ENCODE measurements at regions not wholly inside any gene's neighbourhood (a gene's known extent, or its start where the extent isn't known, plus 50 kb on each side); places are given as distances from the start of the nearest gene placed in this dataset.
"Not testable (repeated sequence)": the region's sequence is repeated elsewhere in the genome, so short reads cannot be mapped to it uniquely, and the experiment has no call there.

- in situ Hi-C loops (cut with HindIII; ENCODE audit: low pct_unique_long_range_greater_than_20kb, low sequenced_read_pairs) = no loop called here
- ChIA-PET CTCF (no interaction called here), POLR2A (interaction anchor here (0.6 kb wide), 1 partner anchor 458 kb away, joined by 4 read pairs; no protein-coding TSS in a partner anchor)
- no peak for TF ChIP-seq SIN3A (IDR thresholded peaks at IDR 0.05; ENCODE audit: borderline replicate concordance, insufficient read depth, low read depth, low read length)
- no peak for TF ChIP-seq TCF7L2 (IDR thresholded peaks at IDR 0.05; ENCODE audit: low read depth, low read length)
- TF ChIP-seq, protein P1, sequence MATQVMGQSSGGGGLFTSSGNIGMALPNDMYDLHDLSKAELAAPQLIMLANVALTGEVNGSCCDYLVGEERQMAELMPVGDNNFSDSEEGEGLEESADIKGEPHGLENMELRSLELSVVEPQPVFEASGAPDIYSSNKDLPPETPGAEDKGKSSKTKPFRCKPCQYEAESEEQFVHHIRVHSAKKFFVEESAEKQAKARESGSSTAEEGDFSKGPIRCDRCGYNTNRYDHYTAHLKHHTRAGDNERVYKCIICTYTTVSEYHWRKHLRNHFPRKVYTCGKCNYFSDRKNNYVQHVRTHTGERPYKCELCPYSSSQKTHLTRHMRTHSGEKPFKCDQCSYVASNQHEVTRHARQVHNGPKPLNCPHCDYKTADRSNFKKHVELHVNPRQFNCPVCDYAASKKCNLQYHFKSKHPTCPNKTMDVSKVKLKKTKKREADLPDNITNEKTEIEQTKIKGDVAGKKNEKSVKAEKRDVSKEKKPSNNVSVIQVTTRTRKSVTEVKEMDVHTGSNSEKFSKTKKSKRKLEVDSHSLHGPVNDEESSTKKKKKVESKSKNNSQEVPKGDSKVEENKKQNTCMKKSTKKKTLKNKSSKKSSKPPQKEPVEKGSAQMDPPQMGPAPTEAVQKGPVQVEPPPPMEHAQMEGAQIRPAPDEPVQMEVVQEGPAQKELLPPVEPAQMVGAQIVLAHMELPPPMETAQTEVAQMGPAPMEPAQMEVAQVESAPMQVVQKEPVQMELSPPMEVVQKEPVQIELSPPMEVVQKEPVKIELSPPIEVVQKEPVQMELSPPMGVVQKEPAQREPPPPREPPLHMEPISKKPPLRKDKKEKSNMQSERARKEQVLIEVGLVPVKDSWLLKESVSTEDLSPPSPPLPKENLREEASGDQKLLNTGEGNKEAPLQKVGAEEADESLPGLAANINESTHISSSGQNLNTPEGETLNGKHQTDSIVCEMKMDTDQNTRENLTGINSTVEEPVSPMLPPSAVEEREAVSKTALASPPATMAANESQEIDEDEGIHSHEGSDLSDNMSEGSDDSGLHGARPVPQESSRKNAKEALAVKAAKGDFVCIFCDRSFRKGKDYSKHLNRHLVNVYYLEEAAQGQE (IDR thresholded peaks at IDR 0.05; ENCODE audit: insufficient read depth in 1 of 2, low read depth in 2 of 2, low read length in 1 of 2) = no peak
- TF ChIP-seq, protein P2, sequence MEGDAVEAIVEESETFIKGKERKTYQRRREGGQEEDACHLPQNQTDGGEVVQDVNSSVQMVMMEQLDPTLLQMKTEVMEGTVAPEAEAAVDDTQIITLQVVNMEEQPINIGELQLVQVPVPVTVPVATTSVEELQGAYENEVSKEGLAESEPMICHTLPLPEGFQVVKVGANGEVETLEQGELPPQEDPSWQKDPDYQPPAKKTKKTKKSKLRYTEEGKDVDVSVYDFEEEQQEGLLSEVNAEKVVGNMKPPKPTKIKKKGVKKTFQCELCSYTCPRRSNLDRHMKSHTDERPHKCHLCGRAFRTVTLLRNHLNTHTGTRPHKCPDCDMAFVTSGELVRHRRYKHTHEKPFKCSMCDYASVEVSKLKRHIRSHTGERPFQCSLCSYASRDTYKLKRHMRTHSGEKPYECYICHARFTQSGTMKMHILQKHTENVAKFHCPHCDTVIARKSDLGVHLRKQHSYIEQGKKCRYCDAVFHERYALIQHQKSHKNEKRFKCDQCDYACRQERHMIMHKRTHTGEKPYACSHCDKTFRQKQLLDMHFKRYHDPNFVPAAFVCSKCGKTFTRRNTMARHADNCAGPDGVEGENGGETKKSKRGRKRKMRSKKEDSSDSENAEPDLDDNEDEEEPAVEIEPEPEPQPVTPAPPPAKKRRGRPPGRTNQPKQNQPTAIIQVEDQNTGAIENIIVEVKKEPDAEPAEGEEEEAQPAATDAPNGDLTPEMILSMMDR (IDR thresholded peaks at IDR 0.05) = no peak
- no peak for TF ChIP-seq POLR2AphosphoS5 (IDR thresholded peaks at IDR 0.05; ENCODE audit: low read depth, low read length)
- Histone ChIP-seq H3K27ac (ENCODE audit: low read length) (no peak overlapping the region), H3K4me1 (ENCODE audit: control insufficient read depth, insufficient read depth, low read length) (no peaks in the 10 kb centered on the region), H3K9me3 (ENCODE audit: control insufficient read depth, insufficient read depth, low read depth, low read length) (no peaks in the 10 kb centered on the region), H3K4me3 (ENCODE audit: low read depth in 2 of 2, low read length in 2 of 2) (no peak overlapping the region), H3K27me3 (ENCODE audit: control insufficient read depth, insufficient read depth, low read length) (no peaks in the 10 kb centered on the region), H3K36me3 (ENCODE audit: control insufficient read depth, insufficient read depth, low read length) (no peaks in the 10 kb centered on the region)
- intact Hi-C loops (cut with micrococcal nuclease; ENCODE audit: unreplicated experiment) = no loop called here
- BruUV-seq (replicated peaks) = no TSS peak
- ATAC-seq = no peak
- no peak for DNase-seq (ENCODE audit: low read depth, low spot score)
Measured at GRCh38 chr3:86830566-86830965, 160.4 kb downstream of the VGLL3 start.

- DNase-seq (ENCODE audit: low read depth, low spot score) = no peak
- intact Hi-C loops (cut with micrococcal nuclease; ENCODE audit: unreplicated experiment) = no loop called here
- TF ChIP-seq SIN3A (IDR thresholded peaks at IDR 0.05; ENCODE audit: borderline replicate concordance, insufficient read depth, low read depth, low read length) = no peak
- TF ChIP-seq, protein P1 (IDR thresholded peaks at IDR 0.05; ENCODE audit: insufficient read depth in 1 of 2, low read depth in 2 of 2, low read length in 1 of 2) = no peak
- TF ChIP-seq, protein P2 (IDR thresholded peaks at IDR 0.05) = no peak
- TF ChIP-seq TCF7L2 (IDR thresholded peaks at IDR 0.05; ENCODE audit: low read depth, low read length) = no peak
- TF ChIP-seq POLR2AphosphoS5 (IDR thresholded peaks at IDR 0.05; ENCODE audit: low read depth, low read length) = no peak
- no peaks in the 10 kb centered on the region for H3K27me3 ChIP-seq (ENCODE audit: control insufficient read depth, insufficient read depth, low read length)
- no peaks in the 10 kb centered on the region for H3K36me3 ChIP-seq (ENCODE audit: control insufficient read depth, insufficient read depth, low read length)
- ATAC-seq = no peak
- BruUV-seq (replicated peaks) = no TSS peak
- H3K9me3 ChIP-seq (ENCODE audit: control insufficient read depth, insufficient read depth, low read depth, low read length) = no peaks in the 10 kb centered on the region
- no peak overlapping the region for H3K27ac ChIP-seq (ENCODE audit: low read length)
- POLR2A ChIA-PET = no interaction called here
- H3K4me3 ChIP-seq (ENCODE audit: low read depth in 2 of 2, low read length in 2 of 2) = no peak overlapping the region
- in situ Hi-C loops (cut with HindIII; ENCODE audit: low pct_unique_long_range_greater_than_20kb, low sequenced_read_pairs) = no loop called here
- CTCF ChIA-PET = no interaction called here
- no peaks in the 10 kb centered on the region for H3K4me1 ChIP-seq (ENCODE audit: control insufficient read depth, insufficient read depth, low read length)
Measured at GRCh38 chr3:86828751-86829150, 162.2 kb downstream of the VGLL3 start.

DNA sequence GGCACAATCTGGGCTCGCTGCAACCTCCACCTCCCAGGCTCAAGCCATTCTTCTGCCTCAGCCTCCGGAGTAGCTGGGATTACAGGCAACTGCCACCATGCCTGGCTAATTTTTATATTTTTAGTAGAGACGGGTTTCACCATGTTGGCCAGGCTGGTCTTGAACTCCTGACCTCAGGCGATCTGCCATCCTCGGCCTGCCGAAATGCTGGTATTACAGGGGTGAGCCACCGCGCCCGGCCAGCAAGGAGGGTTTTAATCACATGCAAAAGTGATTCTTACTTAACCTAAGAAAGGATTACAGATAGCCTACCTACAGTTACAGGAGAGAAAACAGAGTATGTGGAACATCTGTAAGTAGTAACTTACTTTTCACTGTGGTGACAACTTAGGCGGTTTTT lies 163.4 kb downstream of the VGLL3 start:
- H3K4me3 ChIP-seq (ENCODE audit: low read depth in 2 of 2, low read length in 2 of 2); in situ Hi-C loops (cut with HindIII; ENCODE audit: low pct_unique_long_range_greater_than_20kb, low sequenced_read_pairs); intact Hi-C loops (cut with micrococcal nuclease; ENCODE audit: unreplicated experiment); H3K4me1 ChIP-seq (ENCODE audit: control insufficient read depth, insufficient read depth, low read length); ATAC-seq; BruUV-seq (replicated peaks); H3K27ac ChIP-seq (ENCODE audit: low read length); DNase-seq (ENCODE audit: low read depth, low spot score); H3K27me3 ChIP-seq (ENCODE audit: control insufficient read depth, insufficient read depth, low read length); H3K9me3 ChIP-seq (ENCODE audit: control insufficient read depth, insufficient read depth, low read depth, low read length); H3K36me3 ChIP-seq (ENCODE audit: control insufficient read depth, insufficient read depth, low read length); CTCF ChIA-PET; POLR2A ChIA-PET: not testable (repeated sequence)

Measured in Panc1 (cell line).